ENCODE measurements at regions not wholly inside any gene's neighbourhood (a gene's known extent, or its start where the extent isn't known, plus 50 kb on each side); places are given as distances from the start of the nearest gene placed in this dataset.

- no TSS peak for BruUV-seq (replicated peaks)
- dilution Hi-C loops (cut with MboI; ENCODE audit: extremely low pct_ligation_motif_present, low sequenced_read_pairs) (no loop called here), intact Hi-C loops (cut with micrococcal nuclease) (no loop called here)
- H3K36me3 ChIP-seq (ENCODE audit: control insufficient read depth in 2 of 2, extremely low read depth in 1 of 2, insufficient read depth in 2 of 2, low read length in 2 of 2) = no peaks in the 10 kb centered on the region
- no peak overlapping the region for H3K27ac ChIP-seq (ENCODE audit: insufficient read depth, low read depth, low read length)
- H2AFZ ChIP-seq (ENCODE audit: low read depth, low read length) = no peak overlapping the region
- TF ChIP-seq, protein P1, sequence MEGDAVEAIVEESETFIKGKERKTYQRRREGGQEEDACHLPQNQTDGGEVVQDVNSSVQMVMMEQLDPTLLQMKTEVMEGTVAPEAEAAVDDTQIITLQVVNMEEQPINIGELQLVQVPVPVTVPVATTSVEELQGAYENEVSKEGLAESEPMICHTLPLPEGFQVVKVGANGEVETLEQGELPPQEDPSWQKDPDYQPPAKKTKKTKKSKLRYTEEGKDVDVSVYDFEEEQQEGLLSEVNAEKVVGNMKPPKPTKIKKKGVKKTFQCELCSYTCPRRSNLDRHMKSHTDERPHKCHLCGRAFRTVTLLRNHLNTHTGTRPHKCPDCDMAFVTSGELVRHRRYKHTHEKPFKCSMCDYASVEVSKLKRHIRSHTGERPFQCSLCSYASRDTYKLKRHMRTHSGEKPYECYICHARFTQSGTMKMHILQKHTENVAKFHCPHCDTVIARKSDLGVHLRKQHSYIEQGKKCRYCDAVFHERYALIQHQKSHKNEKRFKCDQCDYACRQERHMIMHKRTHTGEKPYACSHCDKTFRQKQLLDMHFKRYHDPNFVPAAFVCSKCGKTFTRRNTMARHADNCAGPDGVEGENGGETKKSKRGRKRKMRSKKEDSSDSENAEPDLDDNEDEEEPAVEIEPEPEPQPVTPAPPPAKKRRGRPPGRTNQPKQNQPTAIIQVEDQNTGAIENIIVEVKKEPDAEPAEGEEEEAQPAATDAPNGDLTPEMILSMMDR (IDR thresholded peaks at IDR 0.05; ENCODE audit: extremely low read depth in 1 of 2, insufficient read depth in 1 of 2, low read depth in 1 of 2, low read length in 2 of 2) = no peak
- no peak for TF ChIP-seq POLR2AphosphoS5 (IDR thresholded peaks at IDR 0.05; ENCODE audit: insufficient read depth, low read depth, low read length)
- TF ChIP-seq POLR2A (IDR thresholded peaks at IDR 0.05; ENCODE audit: low read depth, low read length) = no peak
- TF ChIP-seq JUN (IDR thresholded peaks at IDR 0.05; ENCODE audit: borderline replicate concordance, insufficient read depth, insufficient read length, low read depth) = no peak
- TF ChIP-seq EZH2 (IDR thresholded peaks at IDR 0.05; ENCODE audit: borderline replicate concordance, low read depth, low read length, severe bottlenecking) = no peak
- no peak for TF ChIP-seq GATA2 (IDR thresholded peaks at IDR 0.05; ENCODE audit: insufficient read depth, insufficient read length, low read depth, low read length)
- no peak for TF ChIP-seq MYC (IDR thresholded peaks at IDR 0.05; ENCODE audit: low read depth, low read length)
- no peak for TF ChIP-seq FOS (IDR thresholded peaks at IDR 0.05; ENCODE audit: borderline replicate concordance, insufficient read depth, low read length)
- TF ChIP-seq, protein P2, sequence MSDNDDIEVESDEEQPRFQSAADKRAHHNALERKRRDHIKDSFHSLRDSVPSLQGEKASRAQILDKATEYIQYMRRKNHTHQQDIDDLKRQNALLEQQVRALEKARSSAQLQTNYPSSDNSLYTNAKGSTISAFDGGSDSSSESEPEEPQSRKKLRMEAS (IDR thresholded peaks at IDR 0.05; ENCODE audit: insufficient read depth, insufficient read length) = no peak
- FAIRE-seq (no peak), DNase-seq (ENCODE audit: low read depth, low spot score) (no peak)
- H4K20me1 ChIP-seq (replicated peaks; ENCODE audit: control insufficient read depth, extremely low read depth, insufficient read depth, low read length) = no peaks in the 10 kb centered on the region
- H3K4me1 ChIP-seq (ENCODE audit: control insufficient read depth, extremely low read depth, insufficient read depth, low read length) = no peaks in the 10 kb centered on the region
- no peak overlapping the region for H3K9ac ChIP-seq (replicated peaks; ENCODE audit: extremely low read depth, insufficient read depth, low read length)
- no peaks in the 10 kb centered on the region for H3K79me2 ChIP-seq (ENCODE audit: control insufficient read depth, insufficient read depth, low read length)
- no peaks in the 10 kb centered on the region for H3K9me3 ChIP-seq (replicated peaks; ENCODE audit: control insufficient read depth, insufficient read depth, low read length)
- H3K27me3 ChIP-seq (ENCODE audit: control insufficient read depth in 2 of 2, insufficient read depth in 2 of 2, low read length in 2 of 2) = no peaks in the 10 kb centered on the region
- CTCF ChIA-PET = no interaction called here
- no peak overlapping the region for H3K4me3 ChIP-seq (replicated peaks in 1 of 3; ENCODE audit: insufficient read depth in 1 of 3, low read depth in 1 of 3, low read length in 3 of 3)
- no peaks in the 10 kb centered on the region for H3K9me1 ChIP-seq (replicated peaks; ENCODE audit: control insufficient read depth, extremely low read depth, insufficient read depth, low read length)
- POLR2A ChIA-PET = no interaction called here
- no peak overlapping the region for H3K4me2 ChIP-seq (ENCODE audit: insufficient read depth, low read length)
These were observed 841.4 kb upstream of the LRATD1 start for GRCh38 chr2:13791019-13791547.

All from endothelial cell of umbilical vein (primary cell).